Uterus (tissue), 3 donors: ENCODE measurements at regions not wholly inside any gene's neighbourhood (a gene's known extent, or its start where the extent isn't known, plus 50 kb on each side); places are given as distances from the start of the nearest gene placed in this dataset.

ENCODE experiments used
- DNase-seq, 2 donors: peaks; one replicate each; pipeline ENCODE4 v3.0.0-alpha.2; 2019 to 2020
- H3K27ac ChIP-seq, 2 donors: fragments of 200-600 bp; sonication (generic); 1 replicate in 1 of 2; 2 replicates in 1 of 2; pipeline ENCODE4 v1.5.1; 2016 to 2018
- H3K27me3 ChIP-seq, 2 donors: fragments of 200-600 bp; sonication (generic); one replicate each; pipeline ENCODE4 v1.5.1; 2018 to 2019; ENCODE audit warnings: control low read depth in 1 of 2
- H3K36me3 ChIP-seq, 2 donors: fragments of 200-600 bp; sonication (generic); one replicate each; pipeline ENCODE4 v1.5.1; 2019; ENCODE audit warnings: control low read depth in 1 of 2
- H3K4me1 ChIP-seq, 2 donors: fragments of 200-600 bp; sonication (generic); one replicate each; pipeline ENCODE4 v1.5.1; 2018 to 2019; ENCODE audit warnings: control low read depth in 1 of 2
- H3K4me3 ChIP-seq, 2 donors: fragments of 200-600 bp; sonication (generic); 1 replicate in 1 of 2; 2 replicates in 1 of 2; pipeline ENCODE4 v1.5.1; 2018 to 2019; ENCODE audit warnings: mild to moderate bottlenecking in 1 of 2
- H3K9me3 ChIP-seq, 2 donors: fragments of 200-600 bp; sonication (generic); one replicate each; pipeline ENCODE4 v1.5.1; 2019; ENCODE audit warnings: control low read depth in 1 of 2
- CTCF ChIP-seq, 4 experiments: fragments of 200-600 bp in 2 of 4; fragments of 450-650 bp in 2 of 4; sonication (generic) in 2 of 4; IDR thresholded peaks; one replicate each; pipeline ENCODE4 v1.5.1; 2016 to 2019; ENCODE audit warnings: antibody characterized with exemption in 4 of 4, mild to moderate bottlenecking in 2 of 4, moderate library complexity in 1 of 4
- POLR2A ChIP-seq, 2 donors: fragments of 450-650 bp; IDR thresholded peaks; one replicate each; pipeline ENCODE4 v1.6.1; 2016; ENCODE audit warnings: antibody characterized with exemption in 2 of 2, mild to moderate bottlenecking in 1 of 2, moderate library complexity in 1 of 2
- intact Hi-C: fragments of 100-400 bp; cut with DNase I; formaldehyde crosslinking; loops from one replicate; pipeline ENCODE4 v1.15.1; 2023; ENCODE audit warnings: low total_unique reads
- donor health status: DM: yes; HTN: yes; CAD: no.

GRCh38 chr6:168192195-168192900, 113.3 kb upstream of the FRMD1 start:
- intact Hi-C loops, result no loop called here
- Histone ChIP-seq H3K27me3 (no peaks in the 10 kb centered on the region), H3K27ac (no peak overlapping the region), H3K36me3 (no peaks in the 10 kb centered on the region), H3K4me1 (no peaks in the 10 kb centered on the region), H3K9me3 (no peaks in the 10 kb centered on the region), H3K4me3 (no peak overlapping the region)
- peak; percentile 2 to 3 for DNase-seq
- TF ChIP-seq POLR2A (IDR thresholded peaks at IDR 0.05) (no peak), CTCF (IDR thresholded peaks at IDR 0.05) (no peak)

GRCh38 chr6:168190646-168191443, 111.8 kb upstream of the FRMD1 start:
- Histone ChIP-seq H3K9me3 (no peaks in the 10 kb centered on the region), H3K36me3 (no peaks in the 10 kb centered on the region), H3K27me3 (no peaks in the 10 kb centered on the region), H3K27ac (no peak overlapping the region), H3K4me3 (no peak overlapping the region), H3K4me1 (no peaks in the 10 kb centered on the region)
- DNase-seq, result peak; percentile 8 to 11
- intact Hi-C loops, result no loop called here
- TF ChIP-seq CTCF (IDR thresholded peaks at IDR 0.05) (no peak), POLR2A (IDR thresholded peaks at IDR 0.05) (no peak)

- H3K4me1 ChIP-seq, result no peaks in the 10 kb centered on the region
- DNase-seq, result peak; percentile 10 to 11
- TF ChIP-seq CTCF (IDR thresholded peaks at IDR 0.05), result no peak
- no peak for TF ChIP-seq POLR2A (IDR thresholded peaks at IDR 0.05)
- no peaks in the 10 kb centered on the region for H3K9me3 ChIP-seq
- no peaks in the 10 kb centered on the region for H3K36me3 ChIP-seq
- intact Hi-C loops, result no loop called here
- no peak overlapping the region for H3K4me3 ChIP-seq
- H3K27ac ChIP-seq, result no peak overlapping the region
- H3K27me3 ChIP-seq, result no peaks in the 10 kb centered on the region
Measured at GRCh38 chr6:168190014-168190405, 111.0 kb upstream of the FRMD1 start.

GRCh38 chr6:168189200-168190013, 110.4 kb upstream of the FRMD1 start:
- H3K9me3 ChIP-seq, result no peaks in the 10 kb centered on the region
- H3K4me1 ChIP-seq, result no peaks in the 10 kb centered on the region
- H3K27me3 ChIP-seq, result no peaks in the 10 kb centered on the region
- intact Hi-C loops, result no loop called here
- H3K4me3 ChIP-seq, result no peak overlapping the region
- no peak for TF ChIP-seq CTCF (IDR thresholded peaks at IDR 0.05)
- no peak for TF ChIP-seq POLR2A (IDR thresholded peaks at IDR 0.05)
- H3K36me3 ChIP-seq, result no peaks in the 10 kb centered on the region
- no peak overlapping the region for H3K27ac ChIP-seq
- peak; percentile 0 to 8 for DNase-seq
